Stimulated activated CD4-positive, alpha-beta T cell treated with anti-CD3 and anti-CD28 coated beads, TNF-alpha, amount 100 ng/mL, for 1 hour (primary cell): ENCODE measurements at regions not wholly inside any gene's neighbourhood (a gene's known extent, or its start where the extent isn't known, plus 50 kb on each side); places are given as distances from the start of the nearest gene placed in this dataset.
"Not testable (repeated sequence)": the region's sequence is repeated elsewhere in the genome, so short reads cannot be mapped to it uniquely, and the experiment has no call there.

Experiments
- DNase-seq, 3 donors: peaks; one replicate each; pipeline ENCODE4 v3.0.0-alpha.2; 2020; ENCODE audit warnings: low read depth in 3 of 3, low spot score in 1 of 3

DNA sequence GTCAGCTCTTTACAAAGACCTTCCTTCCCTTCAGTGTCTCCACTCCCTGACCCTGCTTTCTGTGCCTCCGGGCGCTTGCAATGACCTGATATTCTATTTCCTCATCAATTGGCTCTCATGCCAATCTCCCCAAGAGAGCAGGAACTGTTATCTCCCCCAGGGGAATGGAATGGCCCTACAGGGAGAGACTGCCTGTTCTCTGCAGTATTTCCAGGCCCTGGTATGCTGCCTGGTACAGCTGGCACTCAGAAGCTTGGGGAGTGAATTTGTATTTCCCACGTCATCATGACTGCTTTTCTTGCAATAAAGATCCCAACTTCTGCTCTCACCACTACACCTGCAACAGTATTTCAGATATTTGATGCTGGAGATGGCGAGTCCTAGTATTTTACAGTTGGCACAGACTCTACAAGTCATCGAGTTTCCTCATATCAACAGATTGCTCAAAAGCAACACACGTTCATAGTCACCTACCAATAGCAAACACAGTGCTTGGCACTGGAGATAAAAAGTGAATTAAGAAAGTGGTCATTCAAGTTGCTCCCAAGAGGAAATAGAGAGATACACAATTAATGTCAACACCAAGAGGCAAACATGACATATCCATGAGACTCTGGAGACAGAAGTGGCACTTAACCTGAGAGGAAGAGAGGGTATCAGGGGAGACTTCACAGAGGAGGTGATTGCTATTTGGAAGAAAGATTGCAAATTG, 90.5 kb upstream of the EGFL6 start:
- no peak for DNase-seq

DNA sequence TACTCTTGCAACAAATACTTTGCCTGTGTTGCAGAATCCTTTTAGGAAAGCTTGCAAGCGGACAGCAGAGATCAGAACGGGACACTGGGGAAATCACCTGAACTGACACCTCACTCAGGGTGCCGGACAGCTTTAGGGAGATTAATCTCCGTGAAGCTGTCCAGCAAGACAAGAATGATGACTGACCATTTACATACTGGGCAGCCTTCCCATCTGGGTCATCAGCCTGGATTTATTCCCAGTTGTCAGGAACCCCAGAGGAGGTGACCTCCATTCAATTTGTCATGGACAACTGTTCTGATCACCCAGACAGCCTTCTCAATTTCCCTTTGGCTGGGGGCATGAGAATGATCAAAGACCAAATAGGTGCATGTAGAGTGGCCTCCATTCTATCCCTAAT, 93.0 kb upstream of the EGFL6 start:
- DNase-seq = no peak

DNA sequence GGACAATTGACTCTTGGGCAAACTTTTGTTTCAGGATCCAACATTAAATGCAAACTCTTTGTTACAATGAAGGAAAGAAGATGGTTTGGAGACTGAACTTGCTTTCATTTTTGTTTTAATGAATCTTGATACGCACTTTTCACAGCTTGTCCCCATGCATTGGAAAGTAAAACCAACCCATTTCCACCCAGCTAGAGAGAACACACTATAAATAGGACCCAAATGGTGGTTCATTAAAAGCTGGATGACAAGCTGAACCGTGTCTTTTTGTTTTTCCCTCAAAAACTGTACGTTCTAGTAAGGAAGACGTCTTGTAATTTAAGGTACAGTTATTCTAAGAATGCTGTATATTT, 95.3 kb upstream of the EGFL6 start:
- no peak for DNase-seq

DNA sequence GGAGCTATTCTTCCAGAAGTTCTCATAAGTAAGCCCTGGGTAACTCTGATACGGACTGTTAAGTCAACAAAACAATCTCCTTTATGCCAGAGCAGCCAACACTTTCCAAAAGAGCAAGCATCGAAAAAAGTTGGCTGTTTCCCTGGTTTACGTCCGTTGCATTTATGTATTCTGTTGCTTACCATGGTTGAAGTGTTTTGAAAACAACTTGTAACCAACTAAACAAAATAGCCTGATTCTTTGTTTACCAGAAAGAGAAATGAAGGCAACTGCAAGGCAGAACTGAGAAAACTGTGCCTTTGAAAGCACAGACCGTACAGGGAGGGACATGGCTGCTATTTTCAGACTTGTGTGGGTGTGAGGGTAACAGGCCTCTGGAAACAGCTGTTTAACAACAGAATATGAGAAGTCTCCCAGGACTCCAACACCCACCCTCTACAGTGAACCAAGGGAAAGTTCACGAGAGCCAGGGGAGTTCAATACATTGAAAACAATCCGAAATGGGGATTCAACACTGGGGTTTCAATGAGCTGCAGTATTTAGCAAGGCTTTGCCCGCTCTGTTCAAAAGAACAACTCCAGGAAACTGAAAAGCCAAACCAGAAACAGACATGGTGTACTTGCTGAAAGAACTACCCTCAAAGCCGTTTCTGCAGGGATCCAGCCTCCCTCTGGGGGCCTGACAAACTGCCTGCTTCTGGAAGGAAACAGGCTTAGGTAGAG, 95.8 kb upstream of the EGFL6 start:
- DNase-seq = no peak

DNA sequence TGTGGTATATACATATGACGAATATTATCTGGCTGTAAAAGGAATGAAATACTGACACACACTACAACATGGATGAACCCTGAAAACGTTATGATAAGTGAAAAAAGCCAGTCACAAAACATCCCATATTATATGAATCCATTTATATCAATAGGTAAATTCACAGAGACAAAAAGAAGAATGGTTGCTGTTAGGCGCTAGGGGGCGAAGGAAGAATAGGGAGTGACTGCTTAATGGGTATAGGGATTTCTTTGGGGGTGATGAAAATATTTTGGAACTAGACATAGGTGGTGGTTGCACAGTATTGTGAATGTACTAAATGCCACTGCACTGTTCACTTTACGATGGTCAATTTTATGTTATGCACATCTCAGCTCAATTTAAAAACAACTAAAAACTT, 96.4 kb upstream of the EGFL6 start:
- no peak for DNase-seq

DNA sequence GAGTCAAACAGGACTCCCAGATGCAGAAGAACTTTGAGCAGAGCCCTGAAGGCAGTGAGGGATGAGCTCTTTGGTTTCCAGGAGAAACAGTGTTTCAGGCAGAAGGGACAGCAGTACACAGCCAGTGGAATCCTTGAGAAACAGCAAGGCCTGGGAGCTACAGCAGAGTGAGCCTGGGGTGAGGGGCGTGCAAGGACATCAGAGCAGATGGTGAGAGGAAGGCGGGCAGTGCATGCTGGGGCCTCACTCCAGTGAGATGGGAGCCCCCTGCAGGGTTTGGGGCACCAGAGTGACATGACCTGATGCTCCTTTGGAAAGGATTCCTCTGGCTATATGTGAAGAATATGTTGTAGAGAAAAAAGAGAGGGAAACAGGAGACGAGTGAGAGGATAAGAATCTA, 98.1 kb upstream of the EGFL6 start:
- no peak for DNase-seq

DNA sequence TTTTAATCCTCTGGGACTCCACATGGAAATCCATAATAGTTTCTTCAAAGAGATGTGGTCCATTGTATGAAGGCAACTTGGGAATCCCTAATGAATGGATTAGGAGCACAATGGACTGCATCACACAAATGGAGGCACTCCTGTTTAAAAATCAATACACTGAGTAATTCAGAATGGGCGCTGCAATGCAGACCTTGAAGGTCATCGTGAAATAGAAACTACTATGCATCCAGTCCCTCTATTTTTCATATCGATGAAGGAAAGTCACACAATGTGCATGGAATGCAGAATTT, 98.8 kb upstream of the EGFL6 start:
- no peak for DNase-seq

DNA sequence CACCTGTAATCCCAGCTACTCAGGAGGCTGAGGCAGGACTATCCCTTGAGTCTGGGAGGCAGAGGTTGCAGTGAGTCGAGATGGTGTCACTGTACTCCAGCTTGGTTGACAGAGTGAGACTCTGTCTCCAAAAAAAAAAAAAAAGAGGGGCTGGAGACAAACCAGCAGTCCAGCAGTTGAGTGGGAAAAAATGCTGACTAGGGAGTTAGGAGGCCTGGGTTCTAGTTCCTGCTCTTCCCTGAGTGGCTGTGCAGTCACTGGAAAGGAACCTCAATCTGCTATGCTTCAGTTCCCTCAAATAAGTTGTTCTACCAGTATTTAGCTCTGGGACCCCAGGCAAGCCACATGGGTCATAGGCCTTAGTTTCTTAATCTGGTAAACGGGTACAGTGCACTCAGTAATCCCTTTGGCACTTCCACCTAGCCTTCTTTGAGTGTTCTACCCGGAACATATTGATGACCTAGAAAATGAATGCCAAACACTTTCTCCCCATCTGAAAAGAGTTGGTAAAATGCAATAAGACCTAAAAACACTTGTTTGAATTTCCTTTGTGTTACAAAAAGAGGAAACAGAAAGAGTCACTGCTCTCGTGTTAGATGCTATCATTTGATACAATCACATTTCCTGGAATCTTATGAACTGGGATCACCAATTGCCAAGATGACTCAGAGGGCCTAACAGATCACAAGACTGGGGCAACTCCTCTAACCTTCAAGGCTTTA, 99.3 kb upstream of the EGFL6 start:
- DNase-seq = no peak

DNA sequence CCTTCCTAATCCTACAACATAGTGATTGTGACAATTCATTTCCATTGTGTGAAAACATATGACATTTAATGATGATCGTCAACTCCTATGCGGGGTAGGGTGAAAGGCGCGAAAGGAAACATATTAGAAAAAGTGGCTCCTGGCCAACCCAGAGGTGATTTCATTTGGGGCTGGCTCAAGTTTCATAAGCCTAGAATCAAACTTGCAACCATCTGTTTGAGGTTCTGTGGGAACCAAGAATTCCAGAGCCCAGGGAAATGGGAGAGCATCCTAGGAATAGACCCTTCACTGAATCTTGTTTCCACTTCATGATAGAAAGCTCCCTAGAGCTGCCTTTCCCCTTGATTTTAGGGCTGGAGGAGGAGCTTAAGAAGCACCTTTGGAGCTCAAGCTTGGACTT, 101.3 kb upstream of the EGFL6 start:
- no peak for DNase-seq

DNA sequence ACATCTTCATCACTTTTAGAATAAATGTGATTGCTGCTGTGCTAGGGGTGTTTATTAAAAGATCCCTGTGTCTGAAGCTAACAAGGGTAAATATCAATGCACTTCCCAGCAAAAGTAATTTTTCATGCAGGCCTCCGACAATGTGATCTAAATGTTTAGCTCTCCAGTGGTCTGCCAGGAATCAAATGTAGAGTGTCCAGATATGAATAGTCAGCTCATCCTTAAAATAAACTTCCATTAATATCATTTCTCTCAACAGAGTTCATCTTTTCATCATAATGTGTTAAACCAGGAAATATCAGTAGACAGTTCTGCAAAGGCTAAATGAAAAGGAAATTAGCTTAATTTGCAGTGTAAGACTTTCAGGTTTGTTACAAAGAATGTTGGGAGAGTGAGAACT, 102.2 kb upstream of the EGFL6 start:
- no peak for DNase-seq

DNA sequence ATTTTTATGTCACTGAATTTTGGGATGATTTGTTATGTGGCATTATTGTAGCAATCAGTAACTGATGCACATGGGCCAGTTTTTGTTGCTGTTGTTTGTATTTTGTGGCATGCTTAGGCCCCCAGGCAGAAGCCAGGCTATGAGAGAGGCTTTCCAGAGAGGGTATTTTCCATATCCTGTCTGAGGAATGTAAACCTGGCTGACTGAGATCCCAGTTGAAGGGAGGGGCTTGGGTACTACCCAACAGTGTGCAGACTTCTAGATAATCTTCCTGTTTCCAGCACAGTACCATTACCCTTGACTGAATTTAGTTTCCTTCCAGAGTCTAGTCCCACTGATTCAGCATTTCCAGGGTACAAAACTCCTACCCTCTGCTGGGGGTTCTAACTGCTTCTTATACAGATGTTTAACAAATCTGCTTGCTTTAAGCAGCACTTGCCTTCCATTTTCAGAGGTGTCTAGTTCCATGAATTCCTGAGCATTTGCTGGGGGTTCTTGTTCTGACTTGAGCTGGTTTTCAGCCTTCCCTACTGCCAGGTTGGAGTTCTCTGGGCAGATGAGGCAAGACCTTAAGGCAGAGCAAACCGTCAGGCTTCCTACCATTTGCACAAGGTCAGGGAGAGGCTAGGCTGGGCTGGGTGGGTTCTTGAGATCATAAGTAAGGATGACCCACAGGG, 104.7 kb upstream of the EGFL6 start:
- DNase-seq = no peak

DNA sequence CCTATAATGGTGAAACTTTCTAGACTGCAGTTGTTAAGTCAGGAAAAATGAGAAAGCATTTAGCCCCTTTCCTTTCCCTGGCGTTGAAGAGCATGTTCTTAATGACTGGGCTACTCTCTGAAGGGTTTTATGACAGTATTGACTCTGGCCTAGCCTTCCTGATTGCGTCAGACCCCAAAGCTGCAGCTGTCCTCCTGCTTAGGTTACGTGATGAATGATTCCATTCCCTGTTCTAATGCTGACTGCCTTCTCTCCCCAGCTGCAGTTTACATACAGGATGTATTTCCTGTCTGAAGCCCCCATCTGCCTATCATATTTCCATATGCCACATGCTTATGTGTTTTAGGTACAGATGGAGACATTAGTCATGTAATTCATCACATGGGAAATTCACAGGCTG, 105.8 kb upstream of the EGFL6 start:
- no peak for DNase-seq

DNA sequence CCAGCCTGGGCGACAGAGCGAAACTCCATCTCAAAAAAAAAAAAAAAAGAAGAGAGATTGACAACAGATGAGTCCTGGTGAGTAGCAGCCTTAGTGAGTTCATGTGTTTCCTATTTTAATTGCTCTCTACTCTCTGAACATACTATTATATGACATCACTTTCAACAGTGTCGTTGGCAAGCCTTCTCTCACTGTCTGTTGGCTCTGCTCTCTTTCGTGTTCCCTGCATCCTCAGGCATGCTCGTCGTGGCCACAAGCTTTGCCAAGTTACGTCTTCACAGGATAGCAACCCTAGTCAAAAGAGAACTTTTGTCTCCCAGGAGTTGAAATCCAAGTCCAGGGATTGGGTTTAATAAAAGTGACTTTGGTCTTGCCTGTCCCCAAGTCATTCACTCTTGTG, 117.1 kb upstream of the EGFL6 start:
- no peak for DNase-seq

DNA sequence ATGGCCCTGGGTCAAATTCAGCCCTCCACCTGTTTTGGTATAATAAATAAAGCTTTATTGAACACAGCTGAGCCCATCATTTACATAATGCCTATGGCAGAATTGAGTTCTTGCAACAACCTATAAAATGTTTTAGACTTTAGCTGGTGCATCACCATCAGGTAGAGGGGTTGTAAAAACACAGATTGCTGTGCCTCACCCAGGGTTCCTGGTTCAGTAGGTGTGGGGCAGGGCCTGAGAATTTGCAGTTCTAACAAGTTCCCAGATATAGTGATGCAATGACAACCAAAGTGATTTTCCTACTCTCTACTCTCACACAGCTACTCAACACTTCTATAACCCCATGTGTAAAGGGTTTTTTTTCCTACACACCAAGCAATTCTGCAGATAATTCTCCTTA, 120.0 kb upstream of the EGFL6 start:
- no peak for DNase-seq

DNA sequence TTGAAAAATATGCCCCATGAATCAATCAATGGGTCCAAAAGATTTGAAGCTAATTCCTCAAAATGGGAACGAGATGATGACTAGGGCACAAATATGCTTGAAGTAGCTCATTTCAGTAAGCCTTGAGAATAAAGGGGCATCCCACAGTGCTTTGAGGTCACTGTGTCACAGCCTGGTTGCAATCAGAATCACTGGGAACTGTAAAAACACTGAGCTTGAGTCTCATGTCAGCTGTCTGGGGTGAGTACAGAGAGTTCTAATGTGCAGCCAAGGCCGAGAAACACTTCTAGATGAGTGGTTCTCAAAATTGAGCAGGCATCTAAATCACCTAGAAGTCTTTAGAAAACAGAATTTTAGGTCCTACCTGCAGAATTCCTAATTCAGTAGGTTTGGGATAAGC, 120.5 kb upstream of the EGFL6 start:
- DNase-seq = no peak

DNA sequence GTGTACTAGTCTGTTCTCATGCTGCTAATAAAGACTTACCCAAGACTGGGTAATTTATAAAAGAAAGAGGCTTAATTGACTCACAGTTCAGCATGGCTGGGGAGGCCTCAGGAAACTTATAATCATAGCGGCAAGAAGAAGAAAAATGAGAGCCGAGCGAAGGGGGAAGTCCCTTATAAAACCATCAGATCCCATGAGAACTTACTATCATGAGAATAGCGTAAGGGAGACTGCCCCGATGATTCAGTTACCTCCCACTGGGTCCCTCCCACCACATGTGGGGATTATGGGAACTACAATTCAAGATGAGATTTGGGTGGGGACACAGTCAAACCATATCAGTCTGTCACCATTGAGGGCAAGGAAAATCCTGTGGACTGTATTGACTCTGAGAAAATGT, 121.8 kb upstream of the ATXN3L start:
- not testable (repeated sequence) for DNase-seq

DNA sequence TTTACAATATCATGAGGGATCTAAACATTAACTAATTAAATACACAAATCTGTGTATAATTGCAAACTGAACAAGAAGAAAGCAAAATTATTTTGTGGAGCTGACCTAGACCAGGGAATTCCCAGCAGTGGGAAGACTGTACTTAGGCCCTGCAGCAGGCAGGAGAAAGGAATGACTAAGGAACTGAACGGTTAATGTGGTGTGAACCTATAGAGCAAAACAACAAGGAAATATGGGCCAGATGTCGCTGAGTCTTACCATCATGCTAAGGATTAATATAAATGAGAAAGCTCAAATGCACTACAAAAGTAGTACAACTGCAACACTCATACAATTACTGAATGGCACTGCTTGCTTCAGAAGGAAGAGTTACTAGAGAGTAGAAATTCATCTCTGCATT, 120.3 kb upstream of the ATXN3L start:
- no peak for DNase-seq

DNA sequence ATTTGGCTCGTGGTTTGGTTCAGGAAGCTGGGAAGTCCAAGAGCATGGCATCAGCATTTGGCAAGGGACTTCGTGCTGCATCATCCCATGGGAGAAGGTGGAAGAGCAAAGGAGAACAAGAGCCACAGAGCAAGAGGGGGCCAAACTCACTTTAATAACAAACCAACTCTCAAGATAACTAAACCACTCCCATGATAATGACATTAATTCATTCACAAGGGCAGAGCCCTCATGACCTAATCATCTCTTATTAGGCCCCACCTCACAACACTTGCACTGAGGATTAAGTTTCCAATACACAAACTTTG, 113.4 kb upstream of the ATXN3L start:
- no peak for DNase-seq

DNA sequence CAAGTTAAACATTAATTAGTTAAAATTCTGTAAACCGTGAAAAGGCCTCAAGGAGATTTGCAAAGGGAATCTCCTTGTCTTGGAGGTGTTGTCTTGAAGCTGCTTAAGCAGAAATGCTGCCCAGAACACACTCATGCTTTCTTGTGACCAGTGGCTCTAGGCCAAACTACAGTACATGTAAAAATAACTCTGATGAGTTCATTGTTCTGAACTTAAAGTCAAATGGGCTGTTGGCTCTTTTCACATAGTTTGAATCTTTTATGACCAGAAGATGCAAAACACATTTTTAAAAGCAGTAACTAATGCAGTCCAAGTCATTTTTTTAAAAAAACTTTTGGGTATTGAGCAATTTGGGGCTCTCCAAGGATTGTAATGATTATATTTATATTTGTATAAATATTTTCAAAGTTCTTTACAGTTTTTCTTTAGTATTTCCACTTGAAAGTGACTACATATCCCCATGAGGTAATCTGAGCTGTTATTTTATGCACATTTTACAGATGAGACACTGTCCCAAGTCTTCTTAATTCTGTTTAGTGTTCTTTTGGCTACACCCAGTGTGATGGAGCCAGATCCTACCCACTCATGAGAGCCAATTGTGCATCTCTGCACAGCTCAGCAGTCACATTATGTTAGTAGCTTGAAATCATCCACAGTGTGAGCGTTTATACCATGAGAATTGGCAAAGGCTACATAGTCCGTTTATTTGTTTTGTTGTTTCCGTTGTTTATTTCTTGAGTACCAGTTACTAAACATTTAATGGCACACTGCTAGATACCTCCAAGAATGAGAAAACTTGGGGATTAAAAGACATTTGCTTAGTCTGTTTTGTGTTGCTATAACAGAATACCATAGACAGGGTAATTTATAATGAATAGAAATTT, 112.8 kb upstream of the ATXN3L start:
- DNase-seq = no peak

DNA sequence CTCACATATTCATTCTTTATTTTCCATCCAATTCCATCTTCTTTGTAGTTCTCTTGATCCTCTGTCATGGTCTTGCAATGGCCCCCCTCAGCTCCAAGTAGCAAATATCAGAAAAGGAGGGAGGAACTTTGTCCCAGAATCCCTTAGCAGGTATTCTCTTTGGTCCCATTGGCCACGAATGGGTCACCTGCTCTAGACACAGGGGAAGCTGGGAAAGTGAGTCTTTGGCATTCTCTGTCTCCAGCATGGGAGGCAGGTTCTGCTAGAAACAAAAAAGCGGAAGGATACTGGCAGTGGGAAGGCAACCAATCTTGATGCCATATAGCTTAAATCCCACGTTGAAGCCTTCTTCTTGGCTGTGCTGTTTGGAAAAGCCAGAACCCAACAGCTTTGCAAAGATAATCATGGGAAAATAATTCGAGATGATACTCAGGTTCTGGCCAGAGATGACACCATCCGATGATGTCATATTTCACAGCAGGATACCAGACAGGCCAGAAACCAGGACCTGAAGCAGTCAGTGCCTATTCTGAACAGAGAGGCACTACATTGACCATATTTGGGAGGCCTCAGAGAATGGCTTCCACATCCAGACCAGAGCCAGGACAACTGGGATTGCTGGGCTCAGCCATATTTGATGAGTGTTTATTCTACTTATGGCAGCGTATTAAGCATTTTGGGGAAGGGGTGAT, 110.4 kb upstream of the ATXN3L start:
- DNase-seq = no peak
